ENCODE measurements at regions not wholly inside any gene's neighbourhood (a gene's known extent, or its start where the extent isn't known, plus 50 kb on each side); places are given as distances from the start of the nearest gene placed in this dataset.

GRCh38 chr3:31225923-31226322, 306.8 kb upstream of the STT3B start:
- no peak for DNase-seq (ENCODE audit: low spot score)

DNA sequence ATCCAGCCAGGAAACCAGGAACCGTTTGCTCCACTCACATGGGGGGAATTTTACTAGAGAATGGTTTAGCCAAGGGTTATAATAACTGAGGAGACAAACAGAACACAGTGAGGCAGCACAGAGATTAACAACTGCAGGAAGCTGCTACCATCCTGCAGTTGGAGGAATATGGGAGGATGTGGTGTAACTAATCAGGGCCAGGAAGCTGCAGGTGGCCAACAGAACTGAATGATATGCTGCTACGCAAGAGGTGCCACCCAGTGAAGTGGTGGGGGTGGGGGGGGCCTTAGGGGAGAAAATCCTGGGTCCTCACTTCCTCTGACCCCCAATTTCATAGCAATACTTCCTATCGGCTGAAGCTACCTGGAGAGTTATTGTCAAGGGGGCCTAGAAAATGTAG, 306.4 kb upstream of the STT3B start:
- peak; percentile 43 for DNase-seq (ENCODE audit: low spot score)

- peak; percentile 68 for DNase-seq (ENCODE audit: low spot score)
Measured at GRCh38 chr3:31227131-31227562, 305.6 kb upstream of the STT3B start.

- peak; percentile 25 for DNase-seq (ENCODE audit: low spot score)
Measured at GRCh38 chr3:31230425-31231223, 302.1 kb upstream of the STT3B start.

DNA sequence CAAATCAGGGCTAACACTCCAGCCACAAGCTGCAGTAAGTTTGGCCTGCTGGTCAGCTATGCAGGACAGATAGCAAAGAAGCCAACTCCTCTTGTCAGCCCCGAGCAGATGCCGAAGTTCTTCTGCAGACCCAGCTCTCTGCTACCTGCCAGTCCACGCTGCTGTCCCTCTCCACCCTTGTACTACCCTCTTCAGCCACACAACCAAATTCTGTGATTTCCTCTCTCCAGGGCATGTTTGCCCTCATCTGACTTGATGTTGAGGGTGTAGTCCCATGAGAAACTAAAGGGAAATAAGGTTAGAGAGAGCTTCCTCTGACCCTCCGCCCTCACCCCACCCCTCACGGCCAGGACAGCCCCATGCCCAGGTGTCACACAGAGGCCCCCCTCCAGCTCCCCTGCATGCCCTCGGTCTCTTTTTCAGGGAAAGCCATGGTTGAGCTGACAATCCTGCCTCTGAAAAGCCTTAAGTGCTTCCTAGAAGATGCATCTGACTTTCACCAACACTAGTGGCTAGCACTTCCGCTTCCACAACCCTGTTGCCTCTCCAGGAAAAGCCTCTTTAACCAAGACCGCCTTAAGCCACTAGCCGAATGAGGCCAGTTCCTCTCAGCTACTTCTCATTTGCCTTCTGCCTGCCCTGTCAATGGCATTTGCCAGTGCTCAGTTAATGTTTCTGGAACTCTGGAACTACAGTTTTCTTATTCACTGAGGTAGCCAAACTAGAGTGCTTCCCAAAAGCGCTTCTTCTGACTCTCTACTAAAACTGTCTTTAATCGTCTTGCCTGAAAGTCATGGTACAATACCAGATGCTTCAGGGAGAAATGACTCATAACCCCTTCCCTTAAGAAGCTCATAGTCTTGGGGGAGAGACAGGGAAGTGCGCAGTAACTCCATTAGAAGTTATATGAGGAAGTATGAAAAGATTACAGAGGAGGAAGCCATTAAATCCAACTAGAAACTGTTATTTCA, 300.4 kb upstream of the STT3B start:
- DNase-seq (ENCODE audit: low spot score), result no peak

DNA sequence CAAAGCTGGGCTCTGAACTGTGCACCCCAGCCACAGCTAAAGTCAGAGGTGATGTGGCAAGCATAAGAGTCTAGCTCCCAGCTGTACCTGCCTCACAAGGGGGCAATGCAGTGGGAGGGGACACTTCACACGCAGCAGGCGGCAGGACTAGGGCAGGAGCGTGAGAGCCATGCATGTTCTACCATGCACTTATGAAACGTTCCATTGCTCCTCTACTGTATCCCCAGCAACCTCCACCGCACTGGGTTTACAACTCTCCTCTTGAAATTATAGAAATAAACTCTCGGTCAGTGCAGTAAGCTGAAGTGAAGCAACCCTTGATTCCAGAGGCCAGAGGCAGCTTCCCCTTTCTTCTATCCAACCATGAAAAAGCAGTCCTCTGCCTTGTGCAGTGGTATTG, 298.6 kb upstream of the STT3B start:
- DNase-seq (ENCODE audit: low spot score), result no peak

DNA sequence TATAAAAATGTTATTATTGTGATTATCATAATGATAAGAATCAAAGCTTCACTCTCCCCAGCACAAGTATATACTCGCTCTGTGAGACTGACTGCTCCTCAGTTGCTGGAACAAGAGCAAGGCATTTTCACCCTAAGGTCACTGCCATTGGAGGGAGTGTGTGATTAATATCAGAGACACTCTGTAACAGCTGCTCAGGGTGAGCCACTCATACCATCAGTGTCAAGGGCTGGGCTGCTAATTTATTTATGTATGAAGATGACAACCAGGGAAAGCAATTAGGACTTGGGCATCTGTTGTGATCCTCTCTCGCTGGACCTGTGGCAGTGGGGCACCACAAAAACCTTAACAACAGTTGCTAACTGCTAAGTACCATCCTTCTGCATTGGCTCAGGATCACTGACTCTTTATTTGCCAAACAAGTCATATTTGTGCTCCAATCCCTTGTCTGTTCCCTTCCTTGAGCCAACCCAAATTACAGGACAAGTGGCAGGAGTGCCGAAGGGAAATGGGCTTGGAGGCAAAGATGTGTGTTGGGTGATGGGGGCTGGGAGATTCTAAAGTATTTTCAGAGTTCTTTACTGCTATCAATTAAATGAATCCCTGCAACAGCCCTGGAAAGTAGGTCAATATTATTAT, 297.5 kb upstream of the STT3B start:
- no peak for DNase-seq (ENCODE audit: low spot score)

GRCh38 chr3:31237887-31238286, 294.8 kb upstream of the STT3B start:
- DNase-seq (ENCODE audit: low spot score), result no peak

DNA sequence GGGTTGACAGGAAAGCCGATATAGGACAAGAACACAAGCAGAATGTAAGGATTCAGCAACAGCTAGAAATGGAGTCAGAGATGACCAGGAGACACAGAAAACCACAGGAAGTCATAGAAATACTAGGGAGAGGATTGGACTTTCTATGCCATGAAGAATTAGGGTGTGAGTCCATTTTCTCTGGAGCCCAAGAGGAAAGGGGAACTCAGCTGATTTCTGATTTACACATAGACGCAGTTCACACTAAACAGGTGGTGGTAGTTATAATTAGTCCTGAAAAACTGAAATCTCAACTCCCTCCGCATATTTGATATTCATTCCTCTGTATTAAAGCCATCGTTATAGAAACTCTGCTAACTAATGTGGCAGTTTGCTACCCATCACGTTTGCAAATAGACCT, 292.7 kb upstream of the STT3B start:
- DNase-seq (ENCODE audit: low spot score), result no peak

GRCh38 chr3:31240466-31240865, 292.3 kb upstream of the STT3B start:
- DNase-seq (ENCODE audit: low spot score), result no peak

- DNase-seq (ENCODE audit: low spot score), result no peak
Measured at GRCh38 chr3:31240874-31241273, 291.9 kb upstream of the STT3B start.

DNA sequence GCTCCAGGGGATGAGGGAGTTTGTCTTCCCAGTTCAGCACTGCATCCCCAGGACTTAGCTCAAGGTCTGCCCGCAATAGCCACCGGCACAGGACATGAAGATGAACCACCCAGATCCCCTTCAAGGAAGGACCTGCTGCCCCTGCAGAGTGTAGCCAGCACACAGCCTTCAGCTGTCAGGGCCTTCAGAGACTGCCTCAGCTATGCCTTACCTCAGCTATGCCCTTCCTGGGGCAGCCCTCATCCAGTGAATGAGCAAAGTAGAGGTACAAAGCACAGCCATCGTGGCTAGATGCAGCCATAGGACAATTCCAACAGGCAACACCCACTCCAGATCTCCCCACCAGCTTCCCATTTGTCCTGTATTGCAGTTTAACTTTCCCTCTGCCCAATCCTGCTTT, 291.2 kb upstream of the STT3B start:
- no peak for DNase-seq (ENCODE audit: low spot score)

DNA sequence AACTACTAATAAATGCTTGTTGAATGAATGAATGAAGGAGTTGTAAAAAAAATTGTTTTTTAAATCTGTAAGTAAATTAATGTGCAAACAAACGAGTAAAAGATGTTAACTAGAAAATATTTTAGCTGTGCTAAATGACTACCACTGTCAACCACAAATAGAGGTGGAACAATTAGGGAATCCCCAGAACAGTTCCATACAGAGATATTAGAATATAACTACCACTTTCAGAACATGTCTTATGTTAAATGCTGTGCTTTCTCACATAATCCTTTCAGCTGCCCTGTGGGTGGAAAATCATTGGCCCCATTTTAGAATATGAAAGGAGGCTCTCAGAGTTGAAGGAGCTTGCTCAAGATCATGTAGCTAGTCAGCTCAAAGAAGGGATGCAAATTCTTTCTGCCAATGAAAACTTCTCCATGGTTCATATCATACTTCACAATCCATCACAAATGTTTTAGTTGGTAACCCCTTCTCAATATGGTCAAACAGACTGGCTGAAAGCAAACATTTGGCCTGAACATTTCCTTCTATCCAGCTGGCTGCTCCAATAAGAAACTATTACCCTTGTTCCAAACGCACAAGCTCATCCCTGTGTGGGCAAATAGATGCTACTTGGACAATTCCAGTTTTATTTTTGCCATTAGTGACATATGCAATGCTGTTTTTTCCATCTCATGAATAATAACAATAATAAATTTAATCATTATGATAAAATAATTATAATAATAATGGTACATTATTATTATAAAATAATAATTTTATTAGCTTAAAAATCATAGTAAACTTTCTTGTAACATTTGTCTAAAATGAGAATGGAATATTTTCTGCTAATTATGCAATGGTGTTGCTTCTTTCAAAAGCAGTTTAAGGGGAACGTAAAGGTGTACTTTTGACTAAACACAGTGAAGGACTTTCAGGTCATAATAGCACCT, 290.4 kb upstream of the STT3B start:
- no peak for DNase-seq (ENCODE audit: low spot score)

DNA sequence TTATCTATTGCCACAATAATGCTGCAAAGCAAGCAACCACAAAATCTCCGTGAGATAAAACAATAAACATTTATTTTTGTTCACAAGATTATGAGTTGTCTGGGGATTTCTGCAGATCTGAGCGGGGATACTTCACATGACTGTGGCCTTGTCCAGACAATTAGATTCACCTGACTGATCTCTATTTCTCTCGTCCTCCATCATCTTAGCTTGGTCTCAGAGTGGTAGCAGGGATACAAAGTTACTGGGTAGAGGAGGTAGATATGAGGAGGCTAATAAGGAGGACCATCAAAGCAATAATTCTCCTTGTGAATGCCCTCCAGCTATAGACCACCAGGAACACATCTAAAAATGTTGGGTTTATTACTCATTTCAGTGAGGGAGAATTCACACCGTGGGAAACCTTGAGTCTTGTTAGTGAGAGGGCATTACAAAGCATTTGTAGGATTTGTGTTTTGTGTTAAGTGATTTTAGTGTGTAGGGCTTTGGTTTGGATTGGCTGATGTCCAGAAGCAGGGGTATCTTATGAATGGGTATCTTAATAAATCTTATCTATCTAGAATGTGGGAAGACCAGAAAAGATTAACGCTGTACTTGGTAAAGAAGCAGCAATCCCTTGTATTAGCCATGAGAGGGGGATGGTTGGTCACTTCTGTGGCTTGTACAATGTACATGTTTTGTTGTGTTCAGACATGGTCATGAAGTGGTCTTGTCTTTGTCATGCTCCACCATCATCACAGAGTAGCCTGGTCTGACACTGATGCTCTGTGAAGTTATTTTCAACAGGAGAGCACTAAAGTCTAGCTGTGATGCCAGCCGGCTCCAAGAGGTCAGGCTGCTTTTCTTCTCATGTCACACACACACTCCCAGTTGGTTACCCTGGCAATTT, 287.6 kb upstream of the STT3B start:
- no peak for DNase-seq (ENCODE audit: low spot score)

- no peak for DNase-seq (ENCODE audit: low spot score)
Measured at GRCh38 chr3:31246293-31247062, 286.2 kb upstream of the STT3B start.

GRCh38 chr3:31247063-31247447, 285.7 kb upstream of the STT3B start:
- no peak for DNase-seq (ENCODE audit: low spot score)

- peak; percentile 22 for DNase-seq (ENCODE audit: low spot score)
Measured at GRCh38 chr3:31247850-31248562, 284.7 kb upstream of the STT3B start.

DNA sequence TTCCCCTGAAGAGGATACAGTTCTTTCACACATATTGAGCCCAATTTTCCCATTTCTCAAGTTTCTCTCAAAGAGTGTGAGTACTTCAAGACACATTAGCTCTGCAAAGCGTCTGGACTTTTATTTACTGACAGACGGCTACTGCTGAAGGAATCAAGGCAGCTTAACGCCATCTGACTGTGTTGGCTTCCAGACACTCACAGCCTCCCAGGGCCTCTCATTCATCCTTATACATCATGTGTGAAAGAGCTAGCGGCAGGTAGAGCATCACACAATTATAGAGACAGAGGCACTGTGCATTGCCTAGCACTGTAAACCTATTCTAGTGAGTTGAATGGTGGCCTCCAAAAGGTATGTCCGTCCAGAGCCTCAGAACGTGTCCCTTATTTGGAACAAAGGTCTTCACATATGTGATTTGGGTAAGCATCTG, 284.1 kb upstream of the STT3B start:
- DNase-seq (ENCODE audit: low spot score), result no peak

DNA sequence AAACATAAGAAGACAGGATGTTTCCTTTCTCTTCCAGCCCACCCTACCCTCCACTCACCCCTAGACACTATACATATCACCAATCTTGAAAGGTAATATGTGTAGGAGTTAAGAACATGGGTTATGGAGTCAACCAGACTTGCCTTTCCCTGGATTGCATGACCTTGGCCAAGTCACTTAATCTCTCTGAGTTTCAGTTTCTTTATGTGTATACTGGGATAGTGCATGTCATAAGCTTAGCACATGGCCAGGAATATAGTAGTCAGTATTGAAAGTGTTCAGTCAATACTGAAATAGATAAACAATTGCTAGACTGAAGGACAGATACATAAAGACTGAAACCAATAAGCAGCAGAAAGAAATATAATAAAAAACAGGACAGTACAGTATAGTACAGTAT, 283.2 kb upstream of the STT3B start:
- DNase-seq (ENCODE audit: low spot score), result no peak

Measured in CD4-positive, alpha-beta T cell treated with Interleukin-2 at 100 ng/mL for 4 hours (primary cell).